Liver (tissue), 8 donors: ENCODE measurements at regions not wholly inside any gene's neighbourhood (a gene's known extent, or its start where the extent isn't known, plus 50 kb on each side); places are given as distances from the start of the nearest gene placed in this dataset.

Source experiments
- DNase-seq: peaks from one replicate; pipeline ENCODE4 v3.0.0-alpha.2; 2017; ENCODE audit warnings: low spot score
- H3K27ac ChIP-seq, 2 donors: one replicate each; pipeline ENCODE4 v1.7.0; 2013; ENCODE audit warnings: inconsistent platforms in 2 of 2, low read length in 2 of 2, control low read depth in 1 of 2, low read depth in 1 of 2, mild to moderate bottlenecking in 1 of 2
- H3K27me3 ChIP-seq, 4 donors: one replicate each; pipeline versions ENCODE4 v1.6.1 to v1.7.0; 2013; ENCODE audit warnings: low read length in 3 of 4, inconsistent platforms in 1 of 4, mild to moderate bottlenecking in 1 of 4, moderate library complexity in 1 of 4; ENCODE audit not compliant: control insufficient read depth in 4 of 4, insufficient read depth in 4 of 4
- H3K36me3 ChIP-seq, 4 donors: one replicate each; pipeline versions ENCODE4 v1.6.1 to v1.7.0; 2013; ENCODE audit warnings: low read length in 3 of 4, mild to moderate bottlenecking in 3 of 4, low read depth in 1 of 4, moderate library complexity in 1 of 4; ENCODE audit not compliant: control insufficient read depth in 4 of 4, insufficient read depth in 3 of 4
- H3K4me1 ChIP-seq, 4 donors: one replicate each; pipeline versions ENCODE4 v1.6.1 to v1.7.0; 2013; ENCODE audit warnings: low read length in 3 of 4, mild to moderate bottlenecking in 3 of 4, moderate library complexity in 1 of 4; ENCODE audit not compliant: control insufficient read depth in 4 of 4, insufficient read depth in 4 of 4
- H3K4me3 ChIP-seq, 3 donors: one replicate each; pipeline versions ENCODE4 v1.6.1 to v1.7.0; 2013; ENCODE audit warnings: low read length in 3 of 3, control low read depth in 1 of 3, low read depth in 1 of 3, mild to moderate bottlenecking in 1 of 3
- H3K9ac ChIP-seq, 2 donors: one replicate each; pipeline ENCODE4 v1.7.0; 2013; ENCODE audit warnings: low read length in 2 of 2, mild to moderate bottlenecking in 2 of 2, moderate library complexity in 2 of 2, control low read depth in 1 of 2, low read depth in 1 of 2
- H3K9me3 ChIP-seq, 4 donors: one replicate each; pipeline versions ENCODE4 v1.6.1 to v1.7.0; 2013; ENCODE audit warnings: low read length in 3 of 4; ENCODE audit not compliant: control insufficient read depth in 4 of 4
- EGR1 ChIP-seq, 2 donors: IDR thresholded peaks; 2 replicates each; pipeline ENCODE4 v1.6.1; 2016 to 2018; ENCODE audit warnings: antibody characterized with exemption in 2 of 2, low read depth in 2 of 2
- GABPA ChIP-seq, 2 donors: IDR thresholded peaks in 1 of 2; conservative IDR thresholded peaks in 1 of 2; 2 replicates each; pipeline ENCODE4 v1.6.1; 2016; ENCODE audit warnings: antibody characterized with exemption in 2 of 2, mild to moderate bottlenecking in 1 of 2, moderate library complexity in 1 of 2
- HNF4A ChIP-seq, 2 donors: conservative IDR thresholded peaks; 2 replicates each; pipeline ENCODE4 v1.6.1; 2016; ENCODE audit warnings: antibody characterized with exemption in 2 of 2, mild to moderate bottlenecking in 2 of 2
- HNF4G ChIP-seq: IDR thresholded peaks from 2 replicates; pipeline ENCODE4 v1.6.1; 2016; ENCODE audit warnings: antibody characterized with exemption
- JUND ChIP-seq, 2 donors: IDR thresholded peaks; 2 replicates each; pipeline ENCODE4 v1.6.1; 2016; ENCODE audit warnings: antibody characterized with exemption in 2 of 2
- NR2F2 ChIP-seq: IDR thresholded peaks from 2 replicates; pipeline ENCODE4 v1.6.1; 2016; ENCODE audit warnings: antibody characterized with exemption
- RAD21 ChIP-seq, 2 donors: IDR thresholded peaks; 2 replicates each; pipeline ENCODE4 v1.6.1; 2016; ENCODE audit warnings: antibody characterized with exemption in 2 of 2, mild to moderate bottlenecking in 2 of 2
- RXRA ChIP-seq, 2 donors: IDR thresholded peaks; 2 replicates each; pipeline ENCODE4 v1.6.1; 2017 to 2018; ENCODE audit warnings: antibody characterized with exemption in 2 of 2, mild to moderate bottlenecking in 1 of 2
- SP1 ChIP-seq: IDR thresholded peaks from 2 replicates; pipeline ENCODE4 v1.6.1; 2018; ENCODE audit warnings: antibody characterized with exemption, mild to moderate bottlenecking
- YY1 ChIP-seq: IDR thresholded peaks from 2 replicates; pipeline ENCODE4 v1.6.1; 2016; ENCODE audit warnings: antibody characterized with exemption, mild to moderate bottlenecking
- WGBS: extraction: QIAGEN DNeasy Blood & Tissue Kit; methylation state at CpG from one replicate; pipeline ENCODE4 v1.1.7; 2013; 5-methylcytosine and 5-hydroxymethylcytosine counted together
- TF ChIP-seq, protein P1 (sequence below): fragments of 150-350 bp; IDR thresholded peaks from 2 replicates; pipeline ENCODE4 v1.5.1; 2017; ENCODE audit warnings: improper control_type of control experiment, low read depth, low read length; ENCODE audit not compliant: missing input control
- TF ChIP-seq, protein P2 (sequence below): IDR thresholded peaks from 2 replicates; pipeline ENCODE4 v1.6.1; 2016; ENCODE audit warnings: antibody characterized with exemption
- TF ChIP-seq, protein P3 (sequence below): IDR thresholded peaks from 2 replicates; pipeline ENCODE4 v1.6.1; 2016; ENCODE audit warnings: antibody characterized with exemption
- TF ChIP-seq, protein P4 (sequence below): IDR thresholded peaks from 2 replicates; pipeline ENCODE4 v1.6.1; 2016; ENCODE audit warnings: antibody characterized with exemption, mild to moderate bottlenecking
- donor health status: healthy.
- donor health status: healthy.
- donor health status: healthy.
- donor health status: healthy.
- donor health status: healthy.

DNA sequence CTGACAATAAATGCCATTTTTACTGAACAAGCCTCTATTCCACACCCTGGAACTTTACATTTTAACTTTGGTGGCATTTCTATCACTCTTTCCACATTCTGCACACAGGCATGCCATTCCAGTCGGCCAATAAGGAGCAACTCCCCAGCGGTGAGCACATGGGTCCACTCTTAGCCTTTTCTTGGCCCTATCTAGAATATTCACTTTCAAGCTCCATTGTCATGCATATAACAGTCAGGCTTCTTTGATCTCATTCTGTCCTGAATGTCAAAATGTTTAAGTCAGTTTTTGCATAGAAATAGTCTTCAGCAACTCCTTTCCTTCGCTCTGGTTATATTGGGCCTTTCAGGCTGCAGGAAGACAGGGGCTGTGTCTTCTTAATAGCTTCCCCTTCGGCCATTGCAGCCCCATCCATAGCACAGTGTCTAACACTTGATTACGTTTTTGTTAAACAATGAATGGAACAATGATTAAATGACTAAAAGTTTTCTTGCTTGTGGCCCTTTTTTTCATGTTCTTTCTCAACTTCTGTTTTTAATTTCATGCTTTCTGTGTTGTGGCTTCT, 427.3 kb downstream of the MFSD1 start:
- Histone ChIP-seq H3K36me3 (no peaks in the 10 kb centered on the region), H3K4me3 (no peak overlapping the region), H3K9ac (no peak overlapping the region), H3K4me1 (no peaks in the 10 kb centered on the region), H3K27me3 (no peaks in the 10 kb centered on the region), H3K9me3 (no peaks in the 10 kb centered on the region), H3K27ac (no peak overlapping the region)
- no peak for DNase-seq
- WGBS = 84% methylated on average over 5 of the region's 5 CpGs
- TF ChIP-seq SP1 = no peak
- TF ChIP-seq, protein P1, sequence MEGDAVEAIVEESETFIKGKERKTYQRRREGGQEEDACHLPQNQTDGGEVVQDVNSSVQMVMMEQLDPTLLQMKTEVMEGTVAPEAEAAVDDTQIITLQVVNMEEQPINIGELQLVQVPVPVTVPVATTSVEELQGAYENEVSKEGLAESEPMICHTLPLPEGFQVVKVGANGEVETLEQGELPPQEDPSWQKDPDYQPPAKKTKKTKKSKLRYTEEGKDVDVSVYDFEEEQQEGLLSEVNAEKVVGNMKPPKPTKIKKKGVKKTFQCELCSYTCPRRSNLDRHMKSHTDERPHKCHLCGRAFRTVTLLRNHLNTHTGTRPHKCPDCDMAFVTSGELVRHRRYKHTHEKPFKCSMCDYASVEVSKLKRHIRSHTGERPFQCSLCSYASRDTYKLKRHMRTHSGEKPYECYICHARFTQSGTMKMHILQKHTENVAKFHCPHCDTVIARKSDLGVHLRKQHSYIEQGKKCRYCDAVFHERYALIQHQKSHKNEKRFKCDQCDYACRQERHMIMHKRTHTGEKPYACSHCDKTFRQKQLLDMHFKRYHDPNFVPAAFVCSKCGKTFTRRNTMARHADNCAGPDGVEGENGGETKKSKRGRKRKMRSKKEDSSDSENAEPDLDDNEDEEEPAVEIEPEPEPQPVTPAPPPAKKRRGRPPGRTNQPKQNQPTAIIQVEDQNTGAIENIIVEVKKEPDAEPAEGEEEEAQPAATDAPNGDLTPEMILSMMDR = no peak
- TF ChIP-seq HNF4A (conservative IDR thresholded peaks at IDR 0.05) = no peak
- no peak for TF ChIP-seq YY1
- TF ChIP-seq, protein P2, sequence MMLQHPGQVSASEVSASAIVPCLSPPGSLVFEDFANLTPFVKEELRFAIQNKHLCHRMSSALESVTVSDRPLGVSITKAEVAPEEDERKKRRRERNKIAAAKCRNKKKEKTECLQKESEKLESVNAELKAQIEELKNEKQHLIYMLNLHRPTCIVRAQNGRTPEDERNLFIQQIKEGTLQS = no peak

DNA sequence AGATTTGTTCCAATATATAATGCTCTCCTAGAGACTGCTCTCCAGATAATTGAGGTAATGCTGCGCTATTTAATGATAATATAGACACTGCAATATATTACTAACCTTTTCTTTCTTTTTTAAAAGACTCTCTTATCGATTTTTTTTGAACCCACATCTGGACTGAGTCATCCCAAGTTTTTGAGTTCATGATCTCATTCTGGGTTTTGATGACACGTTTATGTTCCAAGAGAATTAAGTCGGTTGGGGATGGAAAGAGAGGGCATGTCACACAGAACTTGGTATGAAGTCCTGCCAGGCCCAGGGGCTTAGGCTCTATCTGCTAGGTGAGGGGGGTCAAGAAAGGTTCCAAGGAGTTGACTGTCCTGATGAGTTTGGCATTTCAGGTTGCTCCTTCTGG, 431.1 kb downstream of the MFSD1 start:
- 77% methylated on average over 4 of the region's 4 CpGs for WGBS
- Histone ChIP-seq H3K27me3 (no peaks in the 10 kb centered on the region), H3K27ac (no peak overlapping the region), H3K4me1 (no peaks in the 10 kb centered on the region), H3K36me3 (no peaks in the 10 kb centered on the region), H3K9ac (no peak overlapping the region), H3K4me3 (no peak overlapping the region), H3K9me3 (no peaks in the 10 kb centered on the region)
- TF ChIP-seq, protein P2 = no peak
- DNase-seq = no peak

DNA sequence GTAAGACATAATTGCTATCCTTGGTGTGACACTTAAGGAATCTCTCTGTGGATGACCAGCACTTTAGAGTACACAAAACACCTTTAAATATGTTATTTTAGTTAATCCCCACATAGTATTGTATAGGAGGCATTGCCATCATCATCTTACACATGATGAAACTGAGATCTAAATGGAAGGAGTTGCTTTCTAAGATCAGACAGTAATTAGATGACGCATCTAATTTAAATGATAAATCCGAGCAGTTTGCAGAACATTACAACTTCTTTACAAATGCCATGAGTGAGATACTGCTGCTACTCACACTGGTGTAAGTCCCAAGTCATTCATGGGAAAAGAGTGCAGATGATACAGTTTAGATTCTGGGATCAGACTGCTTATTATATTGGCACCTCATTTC, 431.9 kb downstream of the MFSD1 start:
- Histone ChIP-seq H3K4me3 (no peak overlapping the region), H3K27me3 (no peaks in the 10 kb centered on the region), H3K9me3 (no peaks in the 10 kb centered on the region), H3K9ac (no peak overlapping the region), H3K4me1 (no peaks in the 10 kb centered on the region), H3K36me3 (no peaks in the 10 kb centered on the region), H3K27ac (no peak overlapping the region)
- WGBS = 60% methylated on average over 2 of the region's 2 CpGs
- no peak for TF ChIP-seq RAD21 (IDR thresholded peaks at IDR 0.05)
- DNase-seq = no peak

DNA sequence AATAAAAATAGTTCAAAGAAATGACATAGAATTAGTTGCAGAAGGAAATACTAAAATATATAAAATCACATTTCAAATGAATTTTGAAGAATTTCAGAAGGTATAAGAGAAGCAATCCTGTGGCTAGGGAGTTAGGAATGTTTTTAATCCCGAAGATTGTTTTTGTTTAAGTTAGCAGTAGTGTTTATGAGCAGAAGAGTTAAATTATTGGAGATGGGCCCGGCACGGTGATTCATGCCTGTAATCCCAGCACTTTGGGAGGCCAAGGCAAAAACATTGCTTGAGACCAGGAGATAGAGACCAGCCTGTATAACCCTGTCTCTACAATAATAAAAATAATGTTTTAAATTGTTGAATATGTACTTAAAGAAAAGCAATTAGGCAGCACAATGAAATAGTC, 432.5 kb downstream of the MFSD1 start:
- H3K27me3 ChIP-seq = no peaks in the 10 kb centered on the region
- DNase-seq = no peak
- no peaks in the 10 kb centered on the region for H3K36me3 ChIP-seq
- WGBS = 74% methylated on average over 3 of the region's 3 CpGs
- no peak overlapping the region for H3K9ac ChIP-seq
- H3K9me3 ChIP-seq = no peaks in the 10 kb centered on the region
- H3K4me3 ChIP-seq = no peak overlapping the region
- no peak overlapping the region for H3K27ac ChIP-seq
- no peaks in the 10 kb centered on the region for H3K4me1 ChIP-seq
- TF ChIP-seq JUND (IDR thresholded peaks at IDR 0.05) (no peak), HNF4G (no peak), RXRA (IDR thresholded peaks at IDR 0.05) (no peak), RAD21 (IDR thresholded peaks at IDR 0.05) (no peak), EGR1 (IDR thresholded peaks at IDR 0.05; ENCODE audit: low read depth in 2 of 2) (no peak), GABPA (IDR thresholded peaks at IDR 0.05 in 1 of 2, conservative IDR thresholded peaks at IDR 0.05 in 1 of 2) (no peak), SP1 (no peak), NR2F2 (no peak)
- TF ChIP-seq, protein P3, sequence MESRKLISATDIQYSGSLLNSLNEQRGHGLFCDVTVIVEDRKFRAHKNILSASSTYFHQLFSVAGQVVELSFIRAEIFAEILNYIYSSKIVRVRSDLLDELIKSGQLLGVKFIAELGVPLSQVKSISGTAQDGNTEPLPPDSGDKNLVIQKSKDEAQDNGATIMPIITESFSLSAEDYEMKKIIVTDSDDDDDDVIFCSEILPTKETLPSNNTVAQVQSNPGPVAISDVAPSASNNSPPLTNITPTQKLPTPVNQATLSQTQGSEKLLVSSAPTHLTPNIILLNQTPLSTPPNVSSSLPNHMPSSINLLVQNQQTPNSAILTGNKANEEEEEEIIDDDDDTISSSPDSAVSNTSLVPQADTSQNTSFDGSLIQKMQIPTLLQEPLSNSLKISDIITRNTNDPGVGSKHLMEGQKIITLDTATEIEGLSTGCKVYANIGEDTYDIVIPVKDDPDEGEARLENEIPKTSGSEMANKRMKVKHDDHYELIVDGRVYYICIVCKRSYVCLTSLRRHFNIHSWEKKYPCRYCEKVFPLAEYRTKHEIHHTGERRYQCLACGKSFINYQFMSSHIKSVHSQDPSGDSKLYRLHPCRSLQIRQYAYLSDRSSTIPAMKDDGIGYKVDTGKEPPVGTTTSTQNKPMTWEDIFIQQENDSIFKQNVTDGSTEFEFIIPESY = no peak
- TF ChIP-seq, protein P4, sequence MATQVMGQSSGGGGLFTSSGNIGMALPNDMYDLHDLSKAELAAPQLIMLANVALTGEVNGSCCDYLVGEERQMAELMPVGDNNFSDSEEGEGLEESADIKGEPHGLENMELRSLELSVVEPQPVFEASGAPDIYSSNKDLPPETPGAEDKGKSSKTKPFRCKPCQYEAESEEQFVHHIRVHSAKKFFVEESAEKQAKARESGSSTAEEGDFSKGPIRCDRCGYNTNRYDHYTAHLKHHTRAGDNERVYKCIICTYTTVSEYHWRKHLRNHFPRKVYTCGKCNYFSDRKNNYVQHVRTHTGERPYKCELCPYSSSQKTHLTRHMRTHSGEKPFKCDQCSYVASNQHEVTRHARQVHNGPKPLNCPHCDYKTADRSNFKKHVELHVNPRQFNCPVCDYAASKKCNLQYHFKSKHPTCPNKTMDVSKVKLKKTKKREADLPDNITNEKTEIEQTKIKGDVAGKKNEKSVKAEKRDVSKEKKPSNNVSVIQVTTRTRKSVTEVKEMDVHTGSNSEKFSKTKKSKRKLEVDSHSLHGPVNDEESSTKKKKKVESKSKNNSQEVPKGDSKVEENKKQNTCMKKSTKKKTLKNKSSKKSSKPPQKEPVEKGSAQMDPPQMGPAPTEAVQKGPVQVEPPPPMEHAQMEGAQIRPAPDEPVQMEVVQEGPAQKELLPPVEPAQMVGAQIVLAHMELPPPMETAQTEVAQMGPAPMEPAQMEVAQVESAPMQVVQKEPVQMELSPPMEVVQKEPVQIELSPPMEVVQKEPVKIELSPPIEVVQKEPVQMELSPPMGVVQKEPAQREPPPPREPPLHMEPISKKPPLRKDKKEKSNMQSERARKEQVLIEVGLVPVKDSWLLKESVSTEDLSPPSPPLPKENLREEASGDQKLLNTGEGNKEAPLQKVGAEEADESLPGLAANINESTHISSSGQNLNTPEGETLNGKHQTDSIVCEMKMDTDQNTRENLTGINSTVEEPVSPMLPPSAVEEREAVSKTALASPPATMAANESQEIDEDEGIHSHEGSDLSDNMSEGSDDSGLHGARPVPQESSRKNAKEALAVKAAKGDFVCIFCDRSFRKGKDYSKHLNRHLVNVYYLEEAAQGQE = no peak
